GM12892 (cell line): ENCODE measurements at regions not wholly inside any gene's neighbourhood (a gene's known extent, or its start where the extent isn't known, plus 50 kb on each side); places are given as distances from the start of the nearest gene placed in this dataset.
A peak's percentile ranks its signal among the peaks of the same experiment; 100 is the strongest.

Experiments
- DNase-seq: peaks from one replicate; pipeline ENCODE4 v3.0.0; 2011; ENCODE audit not compliant: insufficient read length
- FAIRE-seq: peaks from 2 replicates; lab custom pipeline; 2011; peaks lifted over from hg19 to GRCh38; lab: Jason Lieb, UNC
- POLR2A ChIP-seq: IDR thresholded peaks from 2 replicates; pipeline ENCODE4 v1.6.1; 2011; ENCODE audit warnings: low read depth, low read length, control low read depth
- POLR2AphosphoS5 ChIP-seq: IDR thresholded peaks from 2 replicates; pipeline ENCODE4 v1.6.1; 2011; ENCODE audit warnings: low read depth, low read length, control low read depth
- TAF1 ChIP-seq: IDR thresholded peaks from 2 replicates; pipeline ENCODE4 v1.6.1; 2011; ENCODE audit warnings: low read depth, mild to moderate bottlenecking, control low read depth, low read length, borderline replicate concordance

GRCh38 chr16:65772134-65772732, 594.3 kb upstream of the CDH5 start:
- TF ChIP-seq POLR2A (no peak), POLR2AphosphoS5 (no peak), TAF1 (no peak)
- DNase-seq (no peak), FAIRE-seq (no peak)

GRCh38 chr16:65771707-65772106, 594.8 kb upstream of the CDH5 start:
- TF ChIP-seq POLR2A (no peak), POLR2AphosphoS5 (no peak), TAF1 (no peak)
- DNase-seq = no peak
- FAIRE-seq = no peak

GRCh38 chr16:65770752-65771151, 595.7 kb upstream of the CDH5 start:
- no peak for TF ChIP-seq TAF1
- TF ChIP-seq POLR2A = no peak
- no peak for TF ChIP-seq POLR2AphosphoS5
- no peak for DNase-seq
- FAIRE-seq = no peak

GRCh38 chr16:65769776-65770438, 596.6 kb upstream of the CDH5 start:
- FAIRE-seq (peak; percentile 5), DNase-seq (no peak)
- TF ChIP-seq POLR2A (no peak), TAF1 (no peak), POLR2AphosphoS5 (no peak)

- no peak for TF ChIP-seq POLR2AphosphoS5
- TF ChIP-seq POLR2A = no peak
- TF ChIP-seq TAF1 = no peak
- no peak for FAIRE-seq
- DNase-seq = no peak
These were observed 597.4 kb upstream of the CDH5 start for GRCh38 chr16:65769055-65769465.

GRCh38 chr16:65767125-65767524, 599.4 kb upstream of the CDH5 start:
- no peak for FAIRE-seq
- no peak for DNase-seq
- TF ChIP-seq POLR2A (no peak), TAF1 (no peak), POLR2AphosphoS5 (no peak)

GRCh38 chr16:65763640-65764305, 602.7 kb upstream of the CDH5 start:
- FAIRE-seq (no peak), DNase-seq (no peak)
- no peak for TF ChIP-seq POLR2A
- no peak for TF ChIP-seq POLR2AphosphoS5
- no peak for TF ChIP-seq TAF1

- TF ChIP-seq POLR2AphosphoS5 (no peak), POLR2A (no peak), TAF1 (no peak)
- FAIRE-seq (no peak), DNase-seq (no peak)
These were observed 605.6 kb upstream of the CDH5 start for GRCh38 chr16:65760874-65761273.

GRCh38 chr16:65758620-65759019, 607.9 kb upstream of the CDH5 start:
- no peak for TF ChIP-seq TAF1
- no peak for TF ChIP-seq POLR2A
- no peak for DNase-seq
- no peak for FAIRE-seq

- TF ChIP-seq POLR2AphosphoS5 (no peak), POLR2A (no peak), TAF1 (no peak)
- FAIRE-seq (no peak), DNase-seq (no peak)
These were observed 609.4 kb upstream of the CDH5 start for GRCh38 chr16:65757064-65757463.

GRCh38 chr16:65756163-65756562, 610.3 kb upstream of the CDH5 start:
- no peak for FAIRE-seq
- no peak for TF ChIP-seq TAF1
- DNase-seq = no peak
